HK-2 (cell line): ENCODE measurements at regions not wholly inside any gene's neighbourhood (a gene's known extent, or its start where the extent isn't known, plus 50 kb on each side); places are given as distances from the start of the nearest gene placed in this dataset.

Source experiments
- DNase-seq: peaks from one replicate; pipeline ENCODE4 v3.0.0-alpha.2; 2018; ENCODE audit not compliant: unreplicated experiment

DNA sequence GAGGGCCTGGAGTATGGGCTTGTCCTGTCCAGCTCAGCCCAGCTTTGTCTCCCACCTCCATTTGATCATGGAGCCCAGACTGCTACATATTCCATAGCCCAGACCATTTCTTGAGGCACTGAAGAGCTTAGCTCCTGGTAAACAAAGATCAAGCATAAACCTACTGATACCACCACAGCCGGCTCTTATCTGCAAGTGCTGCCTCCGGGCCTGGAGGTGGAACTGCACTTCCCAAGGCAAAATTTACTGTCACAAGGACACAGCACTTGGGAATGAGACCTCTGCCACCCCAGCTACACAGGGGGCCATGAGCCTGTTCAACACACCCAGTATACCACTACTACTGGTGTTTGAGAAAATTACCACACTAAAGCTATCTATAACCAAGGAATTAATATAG is 53.7 kb upstream of the PLSCR5 start:
- DNase-seq: no peak

- DNase-seq: no peak
Measured at GRCh38 chr3:146655333-146655996, 50.3 kb upstream of the PLSCR5 start.
